Activated T-cell treated with anti-CD3 and anti-CD28 coated beads, Interleukin-2, amount 50 U/mL, for 24 hours (primary cell): ENCODE measurements at regions not wholly inside any gene's neighbourhood (a gene's known extent, or its start where the extent isn't known, plus 50 kb on each side); places are given as distances from the start of the nearest gene placed in this dataset.
"Not testable (repeated sequence)": the region's sequence is repeated elsewhere in the genome, so short reads cannot be mapped to it uniquely, and the experiment has no call there.

Source experiments
- DNase-seq: peaks from one replicate; pipeline ENCODE4 v3.0.0-alpha.2; 2020
- H3K27ac Mint-ChIP-seq: 2 replicates; pipeline ENCODE4 v1.8.0; 2020; ENCODE audit warnings: mild to moderate bottlenecking, mixed read lengths
- H3K27me3 Mint-ChIP-seq: 2 replicates; pipeline ENCODE4 v1.8.0; 2020; ENCODE audit warnings: mixed read lengths
- H3K36me3 Mint-ChIP-seq: 2 replicates; pipeline ENCODE4 v1.8.0; 2020; ENCODE audit warnings: low read depth, mixed read lengths
- H3K4me1 Mint-ChIP-seq: 2 replicates; pipeline ENCODE4 v1.8.0; 2020; ENCODE audit warnings: low read depth, mixed read lengths
- H3K4me3 Mint-ChIP-seq: 2 replicates; pipeline ENCODE4 v1.8.0; 2020; ENCODE audit warnings: mild to moderate bottlenecking, moderate library complexity, mixed read lengths
- H3K9me3 Mint-ChIP-seq: 2 replicates; pipeline ENCODE4 v1.8.0; 2020; ENCODE audit warnings: mixed read lengths

- Mint-ChIP-seq H3K27me3 (no peaks in the 10 kb centered on the region), H3K27ac (no peak overlapping the region)
Measured at GRCh38 chr13:68609661-68610060, 1379.5 kb upstream of the PCDH9 start.

DNA sequence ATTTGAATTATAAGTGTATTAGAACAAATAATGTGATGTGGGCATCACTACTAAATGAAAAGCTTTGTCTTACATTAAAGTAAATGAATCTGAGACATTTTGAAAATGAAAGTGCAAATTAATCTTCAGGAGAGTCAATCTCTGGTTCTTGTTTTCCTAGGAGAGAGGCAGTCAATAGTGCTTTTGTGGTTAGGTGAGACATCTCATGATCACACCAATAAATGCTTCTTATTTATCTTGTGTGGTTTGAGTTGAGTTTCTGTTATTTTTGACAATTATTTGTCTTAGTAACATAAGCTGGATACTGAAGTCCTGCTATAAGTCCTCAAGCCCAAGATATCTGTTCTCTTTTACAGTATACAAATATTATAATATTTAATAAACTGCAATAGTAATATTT, 1378.0 kb upstream of the PCDH9 start:
- H3K4me1 Mint-ChIP-seq, result no peaks in the 10 kb centered on the region
- no peak overlapping the region for H3K4me3 Mint-ChIP-seq
- peaks cover 10% of the 10 kb centered on the region for H3K9me3 Mint-ChIP-seq
- H3K27ac Mint-ChIP-seq, result no peak overlapping the region
- DNase-seq, result no peak
- no peaks in the 10 kb centered on the region for H3K27me3 Mint-ChIP-seq
- H3K36me3 Mint-ChIP-seq, result no peaks in the 10 kb centered on the region

More at GRCh38 chr13:68609661-68610060, 1379.5 kb upstream of the PCDH9 start:
- Mint-ChIP-seq H3K4me1 (no peaks in the 10 kb centered on the region), H3K9me3 (peaks cover 13% of the 10 kb centered on the region), H3K4me3 (no peak overlapping the region), H3K36me3 (no peaks in the 10 kb centered on the region)
- DNase-seq, result no peak

GRCh38 chr13:68597641-68598040, 1367.5 kb upstream of the PCDH9 start:
- Mint-ChIP-seq H3K27me3 (no peaks in the 10 kb centered on the region), H3K4me1 (no peaks in the 10 kb centered on the region), H3K4me3 (no peak overlapping the region), H3K27ac (no peak overlapping the region), H3K9me3 (peaks cover 6% of the 10 kb centered on the region), H3K36me3 (no peaks in the 10 kb centered on the region)
- DNase-seq, result no peak

GRCh38 chr13:68588623-68589022, 1358.5 kb upstream of the PCDH9 start:
- no peak overlapping the region for H3K27ac Mint-ChIP-seq
- H3K4me3 Mint-ChIP-seq, result no peak overlapping the region
- no peaks in the 10 kb centered on the region for H3K36me3 Mint-ChIP-seq
- no peaks in the 10 kb centered on the region for H3K4me1 Mint-ChIP-seq
- no peaks in the 10 kb centered on the region for H3K27me3 Mint-ChIP-seq
- DNase-seq, result no peak
- peaks cover 14% of the 10 kb centered on the region for H3K9me3 Mint-ChIP-seq

- Mint-ChIP-seq H3K4me1 (no peaks in the 10 kb centered on the region), H3K4me3 (no peak overlapping the region), H3K9me3 (peaks cover 20% of the 10 kb centered on the region), H3K27ac (no peak overlapping the region), H3K27me3 (no peaks in the 10 kb centered on the region), H3K36me3 (no peaks in the 10 kb centered on the region)
- no peak for DNase-seq
Measured at GRCh38 chr13:68584776-68585175, 1354.6 kb upstream of the PCDH9 start.

GRCh38 chr13:68574053-68574452, 1343.9 kb upstream of the PCDH9 start:
- Mint-ChIP-seq H3K36me3 (no peaks in the 10 kb centered on the region), H3K27ac (no peak overlapping the region), H3K4me3 (no peak overlapping the region), H3K4me1 (no peaks in the 10 kb centered on the region), H3K27me3 (no peaks in the 10 kb centered on the region), H3K9me3 (peaks cover 20% of the 10 kb centered on the region)
- no peak for DNase-seq

DNA sequence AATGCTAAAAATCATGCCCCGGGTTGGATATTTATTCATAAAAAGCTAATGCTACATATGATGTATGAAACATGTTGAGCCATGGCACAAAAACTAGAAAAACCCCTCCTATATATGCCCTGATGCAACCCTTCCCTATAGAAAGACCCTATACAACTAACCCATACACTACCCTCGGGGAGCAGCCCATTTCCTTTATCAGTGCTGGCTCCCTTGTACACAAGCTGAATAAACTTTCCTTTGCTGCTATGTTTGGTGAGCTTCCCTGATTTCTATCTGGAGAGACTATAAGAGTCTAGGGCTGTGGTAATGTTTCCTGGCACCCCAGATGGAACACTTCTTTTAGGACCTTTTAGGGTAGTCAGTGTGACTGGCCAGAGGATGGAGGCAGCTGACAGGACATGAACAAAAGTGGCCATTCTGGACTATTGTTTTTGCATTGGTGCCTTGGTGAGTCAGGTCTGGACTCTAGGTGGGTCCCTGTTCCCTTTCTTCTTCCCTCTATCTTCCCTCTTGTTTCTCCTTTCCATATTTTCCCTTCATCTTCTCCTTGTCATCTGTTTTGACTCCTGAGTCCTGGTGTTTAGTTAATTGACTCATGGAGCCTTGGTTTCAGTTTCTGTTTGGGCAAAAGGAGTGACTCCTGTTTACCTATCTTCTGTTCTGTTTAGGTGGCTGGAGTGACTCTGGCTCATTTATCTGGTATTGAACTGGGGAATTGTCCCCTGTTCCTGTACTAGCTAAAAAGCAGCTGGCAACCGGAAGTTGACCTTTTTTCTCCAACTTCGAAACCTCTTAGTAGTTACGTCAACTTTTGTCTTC, 1321.8 kb upstream of the PCDH9 start:
- peaks cover 7% of the 10 kb centered on the region for H3K9me3 Mint-ChIP-seq
- H3K27ac Mint-ChIP-seq, result no peak overlapping the region
- H3K4me1 Mint-ChIP-seq, result no peaks in the 10 kb centered on the region
- DNase-seq, result no peak
- no peak overlapping the region for H3K4me3 Mint-ChIP-seq
- H3K36me3 Mint-ChIP-seq, result no peaks in the 10 kb centered on the region
- no peaks in the 10 kb centered on the region for H3K27me3 Mint-ChIP-seq

- Mint-ChIP-seq H3K4me1 (no peaks in the 10 kb centered on the region), H3K27ac (no peak overlapping the region), H3K4me3 (no peak overlapping the region), H3K27me3 (no peaks in the 10 kb centered on the region), H3K9me3 (peaks cover 5% of the 10 kb centered on the region), H3K36me3 (no peaks in the 10 kb centered on the region)
- no peak for DNase-seq
Measured at GRCh38 chr13:68550330-68550729, 1320.2 kb upstream of the PCDH9 start.

DNA sequence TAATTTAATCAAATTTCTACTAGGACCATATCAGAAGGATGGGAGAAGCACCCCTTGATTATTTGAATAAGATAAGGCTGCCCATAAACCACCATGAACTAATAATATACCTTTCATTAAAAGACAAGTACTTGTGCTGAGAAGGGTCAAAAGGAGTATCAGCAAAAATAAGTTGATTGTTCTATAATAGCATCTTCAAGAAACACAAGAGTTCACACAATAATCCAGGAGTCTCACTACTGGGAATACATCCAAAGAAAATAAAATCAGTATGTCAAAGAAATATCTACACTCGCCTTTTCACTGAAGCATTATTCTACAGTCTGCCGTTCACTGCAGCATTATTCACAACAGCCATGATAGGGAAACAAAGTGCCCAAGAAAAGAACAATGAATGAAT, 1310.1 kb upstream of the PCDH9 start:
- Mint-ChIP-seq H3K27me3 (no peaks in the 10 kb centered on the region), H3K4me3 (no peak overlapping the region), H3K36me3 (no peaks in the 10 kb centered on the region), H3K4me1 (no peaks in the 10 kb centered on the region), H3K9me3 (peaks cover 6% of the 10 kb centered on the region), H3K27ac (no peak overlapping the region)
- no peak for DNase-seq

DNA sequence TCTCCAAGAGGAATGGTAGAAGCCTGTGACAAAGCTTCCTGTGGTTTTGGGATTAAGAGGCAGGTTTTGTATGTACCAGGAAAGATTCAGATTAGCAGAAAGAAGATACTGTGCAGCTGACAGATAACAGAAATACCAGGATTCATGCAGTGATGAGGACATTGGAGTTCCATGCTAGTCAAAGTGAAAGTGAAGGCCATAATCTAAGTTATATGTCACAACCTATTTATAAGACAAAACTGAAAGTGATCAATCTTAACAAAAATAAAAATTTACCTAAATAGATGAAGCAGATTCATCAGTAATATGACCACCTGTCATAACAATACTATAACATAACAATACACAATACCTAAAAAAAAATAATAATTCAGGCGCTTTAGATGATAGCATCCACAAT, 1305.2 kb upstream of the PCDH9 start:
- no peak for DNase-seq
- Mint-ChIP-seq H3K36me3 (no peaks in the 10 kb centered on the region), H3K4me1 (no peaks in the 10 kb centered on the region), H3K4me3 (no peak overlapping the region), H3K27ac (no peak overlapping the region), H3K27me3 (no peaks in the 10 kb centered on the region), H3K9me3 (peaks cover 11% of the 10 kb centered on the region)

- H3K4me3 Mint-ChIP-seq, H3K27ac Mint-ChIP-seq, H3K27me3 Mint-ChIP-seq, H3K4me1 Mint-ChIP-seq, DNase-seq, H3K36me3 Mint-ChIP-seq: not testable (repeated sequence)
- peaks cover 34% of the 10 kb centered on the region for H3K9me3 Mint-ChIP-seq
Measured at GRCh38 chr13:68527167-68527566, 1297.0 kb upstream of the PCDH9 start.

DNA sequence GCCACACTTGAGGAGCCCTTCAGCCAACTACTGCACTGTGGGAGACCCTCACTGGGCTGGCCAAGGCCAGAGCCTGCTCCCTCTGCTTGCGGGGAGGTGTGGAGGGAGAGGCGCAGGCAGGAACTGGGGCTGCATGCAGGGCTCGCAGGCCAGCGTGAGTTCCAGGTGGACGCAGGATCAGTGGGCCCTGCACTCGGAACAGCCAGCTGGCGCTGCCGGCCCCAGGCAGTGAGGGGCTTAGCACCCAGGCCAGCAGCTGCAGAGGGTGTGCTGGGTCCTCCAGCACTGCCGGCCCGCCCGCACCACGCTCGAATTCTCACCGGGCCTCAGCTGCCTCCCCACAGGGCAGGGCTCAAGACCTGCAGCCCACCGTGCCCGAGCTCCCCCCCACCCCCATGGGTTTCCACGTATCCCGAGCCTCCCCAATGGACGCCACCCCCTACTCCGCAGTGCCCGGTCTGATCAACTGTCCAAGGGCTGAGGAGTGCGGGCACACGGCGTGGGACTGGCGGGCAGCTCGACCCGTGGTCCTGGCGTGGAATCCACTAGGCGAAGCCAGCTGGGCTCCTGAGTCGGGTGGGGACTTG, 1293.8 kb upstream of the PCDH9 start:
- Mint-ChIP-seq H3K4me1 (no peaks in the 10 kb centered on the region), H3K9me3 (peaks cover 34% of the 10 kb centered on the region), H3K27me3 (no peaks in the 10 kb centered on the region), H3K27ac (no peak overlapping the region), H3K4me3 (no peak overlapping the region), H3K36me3 (no peaks in the 10 kb centered on the region)
- DNase-seq, result no peak

DNA sequence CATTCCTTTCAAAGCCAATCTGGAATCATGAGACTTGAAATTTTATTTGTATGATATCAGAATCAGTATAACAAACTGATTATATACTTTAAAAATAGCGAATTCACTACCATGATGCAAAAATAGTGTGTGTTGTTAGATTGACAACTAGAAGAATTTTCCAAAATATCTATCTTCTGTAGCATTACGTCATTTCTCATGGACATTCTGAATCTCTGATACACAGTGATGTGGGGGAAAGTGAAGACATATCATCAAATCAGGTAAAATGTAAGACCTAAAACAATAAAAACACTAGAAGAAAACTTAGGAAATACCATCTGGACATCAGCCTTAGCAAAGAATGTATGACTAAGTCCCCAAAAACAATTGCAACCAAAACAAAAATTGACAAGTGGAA, 1292.0 kb upstream of the PCDH9 start:
- peaks cover 35% of the 10 kb centered on the region for H3K9me3 Mint-ChIP-seq
- no peak overlapping the region for H3K4me3 Mint-ChIP-seq
- no peaks in the 10 kb centered on the region for H3K27me3 Mint-ChIP-seq
- no peak overlapping the region for H3K27ac Mint-ChIP-seq
- no peaks in the 10 kb centered on the region for H3K4me1 Mint-ChIP-seq
- H3K36me3 Mint-ChIP-seq, result no peaks in the 10 kb centered on the region
- DNase-seq, result no peak

- no peak overlapping the region for H3K4me3 Mint-ChIP-seq
- no peak for DNase-seq
- H3K9me3 Mint-ChIP-seq, result peaks cover 14% of the 10 kb centered on the region
- H3K36me3 Mint-ChIP-seq, result no peaks in the 10 kb centered on the region
- H3K27ac Mint-ChIP-seq, result no peak overlapping the region
- H3K27me3 Mint-ChIP-seq, result no peaks in the 10 kb centered on the region
- no peaks in the 10 kb centered on the region for H3K4me1 Mint-ChIP-seq
Measured at GRCh38 chr13:68509734-68510621, 1279.8 kb upstream of the PCDH9 start.
